Putamen (tissue), 1 donor: ENCODE measurements at regions not wholly inside any gene's neighbourhood (a gene's known extent, or its start where the extent isn't known, plus 50 kb on each side); places are given as distances from the start of the nearest gene placed in this dataset.
A peak's percentile ranks its signal among the peaks of the same experiment; 100 is the strongest.

Experiments
- DNase-seq: peaks from one replicate; pipeline ENCODE4 v3.0.0-alpha.2; 2016; ENCODE audit warnings: low spot score

- no peak for DNase-seq
Observed at GRCh38 chr1:95370691-95371562, 136.9 kb downstream of the RWDD3 start.

- no peak for DNase-seq
Observed at GRCh38 chr1:95371666-95372282, 137.8 kb downstream of the RWDD3 start.

- DNase-seq: no peak
Observed at GRCh38 chr1:95375174-95375573, 141.2 kb downstream of the RWDD3 start.

- no peak for DNase-seq
Observed at GRCh38 chr1:95380909-95381308, 146.9 kb downstream of the RWDD3 start.

DNA sequence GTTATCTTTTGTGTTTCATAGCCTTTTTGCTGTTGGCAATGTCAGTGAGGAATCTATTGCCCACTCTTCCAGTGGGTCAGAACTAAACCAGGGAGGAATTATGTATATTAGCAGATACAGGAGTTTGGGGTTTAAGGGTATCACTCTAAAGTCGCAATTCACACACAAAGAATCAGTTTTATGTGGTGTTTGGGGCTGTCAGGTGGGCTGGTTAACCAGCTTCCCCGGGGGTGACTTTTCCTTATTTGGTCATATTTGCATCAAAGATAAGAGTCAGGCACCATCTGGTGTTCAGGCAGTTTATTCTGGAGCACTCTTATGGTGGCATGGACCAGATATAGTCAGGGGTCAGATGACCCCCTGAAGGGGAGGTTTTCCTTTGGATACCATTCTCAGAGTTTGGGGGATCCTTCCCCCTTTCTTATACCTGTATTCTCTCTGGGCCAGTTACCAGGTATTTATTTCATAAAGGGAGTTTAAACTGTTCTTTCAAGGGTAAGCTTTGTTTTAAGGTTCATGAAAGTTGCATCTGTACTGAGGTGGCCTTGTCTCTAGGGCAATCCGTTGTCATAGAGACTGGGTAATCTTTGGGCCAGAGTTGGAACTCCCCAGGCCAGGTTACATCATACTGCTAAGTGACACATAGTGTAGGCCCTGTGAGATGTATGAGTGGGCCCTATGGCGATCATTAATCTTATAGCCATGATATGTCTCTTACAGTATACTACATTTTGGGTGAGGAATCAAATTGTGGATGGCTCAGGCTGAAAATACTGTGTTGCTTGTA is 148.2 kb downstream of the RWDD3 start:
- DNase-seq: no peak

DNA sequence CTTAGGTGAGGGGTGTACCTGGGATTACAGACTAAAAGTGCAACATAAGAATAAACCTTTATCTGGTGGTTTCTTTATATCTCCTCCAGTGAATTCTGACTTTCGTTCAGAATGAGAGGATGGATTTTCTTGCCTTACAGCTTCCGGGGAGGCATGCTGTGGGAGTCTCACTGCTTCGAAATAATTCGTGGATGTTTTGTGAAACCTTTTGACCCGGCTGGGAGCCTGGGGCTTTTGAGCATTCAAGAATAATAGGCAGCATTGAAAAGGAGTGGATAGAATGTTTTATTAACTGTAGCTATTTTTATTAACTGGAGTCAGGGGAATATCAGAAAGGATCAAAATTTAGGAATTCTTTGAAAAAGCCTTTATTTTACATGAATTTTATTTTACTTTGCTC is 149.1 kb downstream of the RWDD3 start:
- DNase-seq: no peak

DNA sequence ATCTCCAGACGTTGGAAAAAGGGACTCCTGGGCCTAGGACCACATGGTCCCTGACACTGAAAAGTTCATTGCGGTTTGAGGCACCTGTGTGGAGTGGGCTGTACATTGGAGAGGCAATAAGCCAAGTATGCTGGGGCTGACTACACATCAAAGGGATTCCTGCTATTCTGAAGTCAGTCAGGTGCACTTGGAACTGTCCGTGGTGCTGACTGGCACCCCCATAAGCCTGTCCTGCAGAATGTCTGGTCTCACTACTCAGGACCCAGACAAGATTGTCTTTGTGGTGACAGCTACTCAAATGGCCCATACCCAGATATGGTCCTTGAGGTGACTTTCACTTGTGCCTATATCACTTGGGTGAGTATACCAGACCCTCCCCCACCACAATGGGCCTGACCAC is 150.6 kb downstream of the RWDD3 start:
- DNase-seq: no peak

- no peak for DNase-seq
Observed at GRCh38 chr1:95386371-95386770, 152.4 kb downstream of the RWDD3 start.

- DNase-seq: no peak
Observed at GRCh38 chr1:95386915-95387314, 152.9 kb downstream of the RWDD3 start.

DNA sequence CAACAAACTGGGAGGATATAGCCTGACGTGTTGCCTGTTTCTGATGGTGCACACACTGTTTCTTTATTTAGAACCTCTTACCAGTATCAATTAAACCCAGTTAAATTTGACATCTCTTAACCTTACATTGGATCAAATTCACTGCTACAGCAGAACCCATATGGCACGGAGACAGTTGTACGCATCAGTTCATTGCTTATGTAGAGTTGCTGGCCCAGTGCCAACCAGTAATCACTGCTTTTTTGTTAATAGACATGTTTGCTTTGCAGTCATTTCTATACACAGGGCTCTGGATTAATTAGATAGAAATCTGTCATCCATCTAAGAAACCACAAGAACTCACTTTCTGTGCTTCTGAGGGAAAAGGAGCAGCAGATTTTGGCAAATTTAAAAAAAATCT is 154.0 kb downstream of the RWDD3 start:
- no peak for DNase-seq

DNA sequence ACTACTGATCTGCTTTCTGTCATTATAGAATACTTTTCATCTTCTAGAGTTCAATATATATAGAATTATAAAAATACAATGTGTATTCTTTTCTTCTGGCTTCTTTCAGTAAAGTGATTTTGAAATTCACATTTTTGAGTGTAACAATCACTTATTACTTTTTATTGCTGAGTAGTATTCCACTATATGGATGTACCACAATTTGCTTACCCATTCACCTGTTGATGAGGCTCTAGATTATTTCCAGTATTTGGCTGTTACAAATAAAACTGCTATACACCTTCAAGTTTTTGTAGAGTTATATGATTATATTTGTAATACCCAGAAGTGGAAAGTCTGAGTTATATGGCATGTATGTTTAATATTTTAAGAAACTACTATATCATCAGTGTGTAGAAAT is 159.4 kb downstream of the RWDD3 start:
- DNase-seq: no peak

DNA sequence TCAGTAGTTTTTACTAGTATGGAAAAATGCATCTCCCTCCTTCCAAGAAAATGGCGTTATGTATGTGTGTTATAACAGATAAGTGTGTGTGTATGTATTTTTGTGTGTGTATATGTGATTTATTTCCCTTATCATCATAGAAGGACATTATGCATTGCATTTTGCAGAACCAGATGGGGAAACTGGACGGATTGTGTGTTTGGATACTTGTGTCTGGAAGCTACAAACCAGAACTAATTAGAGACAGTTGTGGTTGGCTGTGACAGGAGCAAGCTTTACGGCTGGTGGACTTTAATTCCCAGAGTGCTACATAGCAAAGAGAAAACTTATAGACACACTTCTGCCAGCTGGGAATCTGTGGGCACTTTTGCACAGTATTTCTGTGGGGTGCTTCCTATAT is 162.5 kb downstream of the RWDD3 start:
- no peak for DNase-seq

- DNase-seq: no peak
Observed at GRCh38 chr1:95402780-95403179, 168.8 kb downstream of the RWDD3 start.

- DNase-seq: no peak
Observed at GRCh38 chr1:95406279-95406678, 172.3 kb downstream of the RWDD3 start.

- DNase-seq: peak; percentile 28
Observed at GRCh38 chr1:95407131-95407885, 173.3 kb downstream of the RWDD3 start.

DNA sequence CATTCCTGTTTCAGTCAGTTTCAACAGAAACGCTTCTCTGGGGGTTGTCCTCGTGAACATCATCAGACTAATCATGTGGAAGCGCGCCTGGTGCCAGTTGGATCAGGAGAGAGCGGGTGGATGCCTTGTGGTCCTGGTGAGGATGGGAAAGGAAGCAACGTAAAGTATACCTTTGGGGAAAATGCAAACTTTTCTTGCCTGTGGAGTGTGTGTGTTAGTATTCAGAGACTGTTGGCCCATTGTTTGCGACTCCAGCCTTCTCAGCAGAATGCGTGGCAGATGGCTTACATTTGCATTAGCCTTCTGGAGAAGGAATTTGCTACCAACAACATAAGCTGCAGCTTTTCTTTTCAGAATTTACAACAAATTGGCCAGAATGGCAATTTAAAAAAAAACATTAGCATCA is 173.9 kb downstream of the RWDD3 start:
- DNase-seq: peak; percentile 25

DNA sequence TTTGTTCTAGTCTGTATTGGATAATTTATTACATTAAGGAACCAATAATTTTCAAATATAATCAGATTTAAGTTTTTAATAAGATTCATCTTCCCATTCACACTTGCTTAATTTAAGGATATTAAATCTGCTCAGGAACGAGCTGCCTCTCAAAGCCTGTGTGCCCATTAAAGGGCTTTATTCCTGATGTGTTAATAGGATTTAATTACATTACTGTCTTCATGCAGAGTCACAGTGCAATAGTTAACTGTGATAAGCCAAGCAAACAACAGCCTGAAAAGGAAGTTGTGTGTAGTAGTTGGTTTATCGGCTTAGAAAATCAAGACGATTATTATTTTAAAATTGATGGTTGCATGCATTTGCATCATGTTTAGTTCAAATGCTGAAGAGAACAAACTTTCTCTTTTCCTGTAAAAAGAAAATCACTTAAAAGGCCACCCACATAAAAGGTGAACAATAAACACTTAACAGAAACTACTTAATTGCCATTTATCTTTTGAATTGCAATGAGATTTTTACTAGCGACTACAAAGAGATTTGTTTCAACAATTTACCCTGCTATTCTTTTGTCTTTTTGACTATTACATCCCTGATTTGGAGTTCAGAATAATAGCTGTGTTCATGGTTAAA is 174.6 kb downstream of the RWDD3 start:
- no peak for DNase-seq

- no peak for DNase-seq
Observed at GRCh38 chr1:95409276-95409675, 175.3 kb downstream of the RWDD3 start.

DNA sequence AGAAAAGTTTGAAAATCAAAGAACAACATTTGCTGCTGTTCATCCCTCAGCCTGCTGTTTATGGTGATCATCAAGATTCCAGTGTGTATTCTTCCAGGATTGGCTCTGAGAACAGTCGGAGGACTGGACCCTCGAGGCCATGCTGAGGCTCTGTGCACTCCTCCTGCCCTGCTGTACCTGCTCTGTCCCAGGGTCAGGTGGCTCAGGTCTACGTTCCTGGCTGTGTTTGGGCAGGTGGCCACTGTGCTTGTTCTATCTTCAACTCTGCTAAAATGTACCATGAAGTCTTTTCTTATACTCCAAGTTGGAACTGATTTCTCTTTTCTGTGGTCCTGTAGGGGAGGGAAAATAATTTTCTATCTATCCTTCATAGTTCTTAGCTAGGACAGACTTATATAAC is 175.9 kb downstream of the RWDD3 start:
- DNase-seq: no peak

DNA sequence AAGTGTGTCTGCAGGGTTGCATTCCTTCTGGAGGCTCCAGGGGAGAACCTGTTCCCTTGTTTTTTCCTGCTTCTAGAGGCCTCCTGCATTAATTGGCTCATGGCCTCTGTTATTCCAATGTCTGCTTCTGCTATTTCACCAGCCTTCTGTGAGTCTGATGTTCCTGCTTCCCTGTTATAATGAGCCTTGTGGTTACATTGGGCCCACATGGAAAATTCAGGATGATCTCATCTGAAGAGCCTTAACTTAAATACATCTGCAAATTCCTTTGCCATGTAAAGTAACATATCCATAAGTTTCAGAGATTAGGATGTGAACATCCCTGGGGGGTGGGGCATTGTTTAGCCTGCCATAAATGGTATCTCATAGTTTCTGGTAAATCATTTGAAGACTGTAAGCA is 181.1 kb downstream of the RWDD3 start:
- no peak for DNase-seq

GRCh38 chr1:95426772-95427171 is 192.8 kb downstream of the RWDD3 start:
- no peak for DNase-seq

- no peak for DNase-seq
Observed at GRCh38 chr1:95427525-95427924, 193.5 kb downstream of the RWDD3 start.
